Natural killer cell (primary cell): ENCODE measurements at regions not wholly inside any gene's neighbourhood (a gene's known extent, or its start where the extent isn't known, plus 50 kb on each side); places are given as distances from the start of the nearest gene placed in this dataset.

ENCODE experiments used
- ATAC-seq, 3 donors: fragments of 150-1000 bp in 2 of 3; fragments of 200-7000 bp in 1 of 3; cut with Tn5 transposase; 1 replicate in 1 of 3; 2 replicates in 2 of 3; pipeline ENCODE4 v1.10.0; 2021; ENCODE audit warnings: mild to moderate bottlenecking in 2 of 3, moderate library complexity in 2 of 3
- DNase-seq, 2 donors: peaks; one replicate each; pipeline versions ENCODE4 v3.0.0 to v3.0.0-alpha.2; 2013 to 2021; ENCODE audit warnings: mixed read lengths in 1 of 2
- H3K27ac ChIP-seq: one replicate; pipeline ENCODE4 v1.5.1; 2013; ENCODE audit warnings: mild to moderate bottlenecking, low read length
- H3K27me3 ChIP-seq: one replicate; pipeline ENCODE4 v1.6.1; 2013; ENCODE audit warnings: low read length; ENCODE audit not compliant: control insufficient read depth, insufficient read depth
- H3K36me3 ChIP-seq: one replicate; pipeline ENCODE4 v1.6.1; 2013; ENCODE audit warnings: low read length; ENCODE audit not compliant: control insufficient read depth, insufficient read depth
- H3K4me1 ChIP-seq: one replicate; pipeline ENCODE4 v1.6.1; 2013; ENCODE audit warnings: low read length; ENCODE audit not compliant: control insufficient read depth, insufficient read depth
- H3K4me3 ChIP-seq: one replicate; pipeline ENCODE4 v1.5.1; 2013; ENCODE audit warnings: low read length
- H3K9me3 ChIP-seq: one replicate; pipeline ENCODE4 v1.6.1; 2013; ENCODE audit warnings: low read length; ENCODE audit not compliant: control insufficient read depth, insufficient read depth
- H3K27ac Mint-ChIP-seq, 2 donors: one replicate each; pipeline ENCODE4 v1.8.0; 2022; ENCODE audit warnings: mild to moderate bottlenecking in 2 of 2, mixed read lengths in 2 of 2, moderate library complexity in 1 of 2
- H3K27me3 Mint-ChIP-seq, 2 donors: one replicate each; pipeline ENCODE4 v1.8.0; 2022; ENCODE audit warnings: low read depth in 2 of 2, mixed read lengths in 2 of 2
- H3K36me3 Mint-ChIP-seq: one replicate; pipeline ENCODE4 v1.8.0; 2022; ENCODE audit warnings: mixed read lengths
- H3K4me1 Mint-ChIP-seq, 2 donors: one replicate each; pipeline ENCODE4 v1.8.0; 2022; ENCODE audit warnings: mixed read lengths in 2 of 2
- H3K4me3 Mint-ChIP-seq: one replicate; pipeline ENCODE4 v1.8.0; 2022; ENCODE audit warnings: mild to moderate bottlenecking, moderate library complexity, mixed read lengths
- H3K9me3 Mint-ChIP-seq, 2 donors: one replicate each; pipeline ENCODE4 v1.8.0; 2022; ENCODE audit warnings: mixed read lengths in 2 of 2
- WGBS: methylation state at CpG from one replicate; pipeline ENCODE4 v1.1.7; 2013; ENCODE audit warnings: missing lambda C conversion rate; ENCODE audit not compliant: insufficient coverage; 5-methylcytosine and 5-hydroxymethylcytosine counted together
- intact Hi-C: fragments of 100-400 bp; cut with micrococcal nuclease; formaldehyde crosslinking; loops from one replicate; pipeline ENCODE4 v1.14.2; 2022
- TF ChIP-seq, protein P1 (sequence below): fragments of 200-600 bp; IDR thresholded peaks from one replicate; pipeline ENCODE4 v1.8.0; 2022; ENCODE audit warnings: antibody characterized with exemption

DNA sequence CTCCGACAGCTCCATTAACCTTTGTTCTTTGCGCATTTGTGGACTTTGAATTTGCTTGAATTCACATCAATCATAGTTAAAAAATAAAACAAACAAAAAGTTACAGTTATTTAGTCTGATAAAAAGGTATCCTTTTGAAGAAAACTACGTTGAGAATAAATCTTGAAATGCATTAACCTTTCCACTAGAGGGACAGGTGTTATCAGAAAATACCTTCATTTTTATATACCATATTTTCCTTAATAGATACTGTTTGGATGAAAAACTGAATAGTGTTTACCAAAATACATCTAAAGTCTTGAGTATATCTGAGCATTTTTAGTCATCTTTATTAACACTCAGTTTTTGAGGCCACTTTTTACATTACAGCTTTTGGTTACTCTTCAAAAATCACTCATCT is 371.9 kb downstream of the ZWINT start:
- Mint-ChIP-seq H3K9me3 (peaks cover 8 to 13% of the 10 kb centered on the region in 2 donors), H3K27ac (no peak overlapping the region), H3K4me1 (no peaks in the 10 kb centered on the region), H3K36me3 (no peaks in the 10 kb centered on the region), H3K27me3 (no peaks in the 10 kb centered on the region), H3K4me3 (no peak overlapping the region)
- Histone ChIP-seq H3K36me3 (no peaks in the 10 kb centered on the region), H3K4me1 (no peaks in the 10 kb centered on the region), H3K27ac (no peak overlapping the region), H3K27me3 (no peaks in the 10 kb centered on the region), H3K4me3 (no peak overlapping the region), H3K9me3 (no peaks in the 10 kb centered on the region)
- TF ChIP-seq, protein P1, sequence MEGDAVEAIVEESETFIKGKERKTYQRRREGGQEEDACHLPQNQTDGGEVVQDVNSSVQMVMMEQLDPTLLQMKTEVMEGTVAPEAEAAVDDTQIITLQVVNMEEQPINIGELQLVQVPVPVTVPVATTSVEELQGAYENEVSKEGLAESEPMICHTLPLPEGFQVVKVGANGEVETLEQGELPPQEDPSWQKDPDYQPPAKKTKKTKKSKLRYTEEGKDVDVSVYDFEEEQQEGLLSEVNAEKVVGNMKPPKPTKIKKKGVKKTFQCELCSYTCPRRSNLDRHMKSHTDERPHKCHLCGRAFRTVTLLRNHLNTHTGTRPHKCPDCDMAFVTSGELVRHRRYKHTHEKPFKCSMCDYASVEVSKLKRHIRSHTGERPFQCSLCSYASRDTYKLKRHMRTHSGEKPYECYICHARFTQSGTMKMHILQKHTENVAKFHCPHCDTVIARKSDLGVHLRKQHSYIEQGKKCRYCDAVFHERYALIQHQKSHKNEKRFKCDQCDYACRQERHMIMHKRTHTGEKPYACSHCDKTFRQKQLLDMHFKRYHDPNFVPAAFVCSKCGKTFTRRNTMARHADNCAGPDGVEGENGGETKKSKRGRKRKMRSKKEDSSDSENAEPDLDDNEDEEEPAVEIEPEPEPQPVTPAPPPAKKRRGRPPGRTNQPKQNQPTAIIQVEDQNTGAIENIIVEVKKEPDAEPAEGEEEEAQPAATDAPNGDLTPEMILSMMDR, result no peak
- intact Hi-C loops, result no loop called here
- 100% methylated on average over 2 of the region's 3 CpGs for WGBS
- no peak for DNase-seq
- no peak for ATAC-seq

DNA sequence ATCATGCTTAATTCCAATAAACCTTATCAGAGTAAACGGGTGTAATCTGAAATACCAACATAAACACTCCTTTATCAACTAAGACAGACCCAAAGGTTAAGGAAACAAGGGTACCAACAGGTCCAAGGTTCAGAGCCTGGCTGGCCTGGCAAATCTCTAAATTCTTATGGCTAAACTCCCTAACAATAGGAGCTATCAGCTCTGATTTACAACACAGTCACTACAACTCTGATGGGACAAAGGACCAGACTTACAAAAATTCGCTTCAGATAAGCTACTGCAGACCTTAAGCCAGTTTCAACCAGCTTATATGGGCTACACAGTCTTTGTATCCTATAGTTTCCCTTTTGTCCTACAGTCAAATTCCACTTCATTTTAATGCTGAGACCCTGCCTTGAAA is 381.9 kb downstream of the ZWINT start:
- Histone ChIP-seq H3K4me3 (no peak overlapping the region), H3K36me3 (no peaks in the 10 kb centered on the region), H3K27ac (no peak overlapping the region), H3K4me1 (no peaks in the 10 kb centered on the region), H3K9me3 (peaks cover 3% of the 10 kb centered on the region), H3K27me3 (no peaks in the 10 kb centered on the region)
- no peaks in the 10 kb centered on the region for H3K27me3 Mint-ChIP-seq
- 28% methylated on average over 2 of the region's 2 CpGs for WGBS
- intact Hi-C loops, result no loop called here
- H3K4me1 Mint-ChIP-seq, result no peaks in the 10 kb centered on the region
- ATAC-seq (no peak), DNase-seq (no peak)
- TF ChIP-seq, protein P1, result no peak
- no peaks in the 10 kb centered on the region for H3K36me3 Mint-ChIP-seq
- no peak overlapping the region for H3K27ac Mint-ChIP-seq
- H3K9me3 Mint-ChIP-seq, result peaks cover 3 to 4% of the 10 kb centered on the region in 2 donors
- no peak overlapping the region for H3K4me3 Mint-ChIP-seq

DNA sequence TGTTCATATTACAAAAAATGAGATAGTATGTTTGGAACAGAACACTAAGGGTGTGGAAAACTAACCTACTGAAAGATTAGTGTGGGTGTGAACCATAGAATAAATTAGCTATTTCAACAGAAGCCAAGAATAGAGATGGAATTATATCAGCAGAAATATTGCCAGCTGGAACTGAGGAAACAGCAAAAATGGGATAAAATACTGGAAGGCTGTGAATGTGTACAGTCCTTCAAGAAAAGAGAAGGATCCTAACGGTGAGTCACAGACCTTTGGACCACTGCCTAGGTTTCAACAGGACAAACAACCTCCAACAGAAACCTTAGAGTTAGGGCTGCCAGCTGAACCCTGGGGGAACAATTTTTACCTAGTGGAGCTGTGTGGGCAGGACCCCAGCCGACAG is 395.0 kb downstream of the ZWINT start:
- peaks cover 10 to 18% of the 10 kb centered on the region in 2 donors for H3K9me3 Mint-ChIP-seq
- no peak for DNase-seq
- H3K36me3 Mint-ChIP-seq, result no peaks in the 10 kb centered on the region
- no peak for ATAC-seq
- Histone ChIP-seq H3K27ac (no peak overlapping the region), H3K4me1 (no peaks in the 10 kb centered on the region), H3K27me3 (no peaks in the 10 kb centered on the region), H3K4me3 (no peak overlapping the region), H3K36me3 (no peaks in the 10 kb centered on the region), H3K9me3 (no peaks in the 10 kb centered on the region)
- no peaks in the 10 kb centered on the region for H3K27me3 Mint-ChIP-seq
- intact Hi-C loops, result no loop called here
- H3K27ac Mint-ChIP-seq, result no peak overlapping the region
- no peak overlapping the region for H3K4me3 Mint-ChIP-seq
- 79% methylated on average over 2 of the region's 2 CpGs for WGBS
- no peaks in the 10 kb centered on the region for H3K4me1 Mint-ChIP-seq
- TF ChIP-seq, protein P1, result no peak

DNA sequence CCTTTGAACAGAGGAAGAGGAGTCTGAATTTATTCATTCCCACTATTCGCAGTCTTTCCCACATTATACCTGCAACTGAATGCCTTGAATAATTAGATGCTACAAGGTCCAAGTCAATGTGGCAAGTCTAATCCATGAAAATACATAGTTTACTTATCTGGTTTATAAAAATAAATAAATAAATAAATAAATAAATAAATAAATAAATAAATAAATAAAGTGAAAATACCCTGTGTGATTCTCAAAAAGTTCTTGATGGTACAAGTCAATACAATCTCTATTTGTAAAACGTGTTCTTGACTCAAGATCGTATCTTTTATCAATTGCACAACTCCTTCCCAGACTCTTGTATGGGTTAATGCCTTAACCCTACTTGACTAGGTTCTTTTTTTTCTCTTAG is 417.7 kb downstream of the ZWINT start:
- DNase-seq (no peak), ATAC-seq (no peak)
- Histone ChIP-seq H3K36me3 (no peaks in the 10 kb centered on the region), H3K4me1 (no peaks in the 10 kb centered on the region), H3K27ac (no peak overlapping the region), H3K27me3 (no peaks in the 10 kb centered on the region), H3K9me3 (peaks cover 8% of the 10 kb centered on the region), H3K4me3 (no peak overlapping the region)
- peaks cover 4 to 7% of the 10 kb centered on the region in 2 donors for H3K9me3 Mint-ChIP-seq
- no peaks in the 10 kb centered on the region for H3K4me1 Mint-ChIP-seq
- H3K27me3 Mint-ChIP-seq, result no peaks in the 10 kb centered on the region
- no peak overlapping the region for H3K27ac Mint-ChIP-seq
- intact Hi-C loops, result no loop called here
- no peaks in the 10 kb centered on the region for H3K36me3 Mint-ChIP-seq
- no peak overlapping the region for H3K4me3 Mint-ChIP-seq
- 100% methylated on average over 2 of the region's 3 CpGs for WGBS
- TF ChIP-seq, protein P1, result no peak
